Lung (tissue), 11 donors: ENCODE measurements at regions not wholly inside any gene's neighbourhood (a gene's known extent, or its start where the extent isn't known, plus 50 kb on each side); places are given as distances from the start of the nearest gene placed in this dataset.

ENCODE experiments used
- ATAC-seq: fragments of 200-7000 bp; cut with Tn5 transposase; one replicate; pipeline ENCODE4 v1.9.1; 2020; ENCODE audit warnings: moderate number of reproducible peaks; ENCODE audit not compliant: insufficient read depth, low FRiP score
- DNase-seq, 3 donors: peaks; one replicate each; pipeline ENCODE4 v3.0.0-alpha.2; 2013 to 2017
- H3K27ac ChIP-seq, 2 donors: one replicate each; pipeline ENCODE4 v1.5.1; 2013; ENCODE audit warnings: mild to moderate bottlenecking in 2 of 2, moderate library complexity in 2 of 2, control low read depth in 1 of 2, inconsistent platforms in 1 of 2, low read depth in 1 of 2, low read length in 1 of 2
- H3K27me3 ChIP-seq, 3 donors: one replicate each; pipeline ENCODE4 v1.5.1; 2013; ENCODE audit warnings: low read length in 2 of 3; ENCODE audit not compliant: control insufficient read depth in 3 of 3, insufficient read depth in 3 of 3
- H3K36me3 ChIP-seq, 4 donors: one replicate each; pipeline ENCODE4 v1.5.1; 2013; ENCODE audit warnings: low read length in 4 of 4, mild to moderate bottlenecking in 1 of 4, moderate library complexity in 1 of 4; ENCODE audit not compliant: control insufficient read depth in 4 of 4, insufficient read depth in 4 of 4
- H3K4me1 ChIP-seq, 5 donors: one replicate each; pipeline ENCODE4 v1.5.1; 2013; ENCODE audit warnings: low read length in 5 of 5, mild to moderate bottlenecking in 2 of 5, moderate library complexity in 1 of 5; ENCODE audit not compliant: control insufficient read depth in 5 of 5, insufficient read depth in 5 of 5
- H3K4me3 ChIP-seq: one replicate; pipeline ENCODE4 v1.5.1; 2013; ENCODE audit warnings: mild to moderate bottlenecking, control low read depth, moderate library complexity
- H3K9ac ChIP-seq, 2 donors: one replicate each; pipeline ENCODE4 v1.5.1; 2013; ENCODE audit warnings: low read length in 2 of 2, control low read depth in 1 of 2; ENCODE audit not compliant: insufficient read depth in 1 of 2
- H3K9me3 ChIP-seq, 4 donors: one replicate each; pipeline ENCODE4 v1.5.1; 2013; ENCODE audit warnings: low read length in 3 of 4, mild to moderate bottlenecking in 1 of 4, moderate library complexity in 1 of 4; ENCODE audit not compliant: control insufficient read depth in 4 of 4, insufficient read depth in 3 of 4
- WGBS, 2 donors: extraction: QIAGEN DNeasy Blood & Tissue Kit; methylation state at CpG; one replicate each; pipeline ENCODE4 v1.1.7; 2013; 5-methylcytosine and 5-hydroxymethylcytosine counted together
- TF ChIP-seq, protein P1 (sequence below): IDR thresholded peaks from 2 replicates; pipeline ENCODE4 v1.5.1; 2012; ENCODE audit warnings: mild to moderate bottlenecking; ENCODE audit errors: control extremely low read depth, extremely low read depth
- donor health status: control.
- donor health status: control.
- donor health status: Bipolar disorder and iron deficiency.
- donor health status: healthy.
- donor health status: DM: yes; HTN: yes; CAD: no.

DNA sequence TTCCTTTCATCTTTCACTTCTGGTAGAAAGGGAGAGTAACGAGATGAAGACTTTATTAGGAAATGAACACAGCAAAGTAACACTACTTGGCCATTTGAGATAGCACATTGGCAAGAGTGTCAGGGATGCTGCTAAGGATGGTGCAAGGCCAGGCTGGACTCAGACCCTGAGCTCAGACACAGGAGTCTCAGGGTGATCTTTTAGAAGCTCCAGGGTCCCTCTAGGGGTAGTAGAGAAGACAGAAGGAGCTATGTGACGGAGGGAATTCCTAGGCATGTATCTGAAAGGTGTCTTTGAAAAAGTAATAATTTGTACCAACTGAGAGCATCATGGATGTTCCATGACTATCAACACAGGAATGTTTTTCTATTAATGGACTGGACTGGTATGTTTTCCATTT, 436.5 kb downstream of the DHX35 start:
- DNase-seq (no peak), ATAC-seq (no peak)
- Histone ChIP-seq H3K9ac (no peak overlapping the region), H3K27me3 (no peaks in the 10 kb centered on the region), H3K27ac (no peak overlapping the region), H3K9me3 (no peaks in the 10 kb centered on the region), H3K4me1 (no peaks in the 10 kb centered on the region), H3K36me3 (no peaks in the 10 kb centered on the region), H3K4me3 (no peak overlapping the region)
- TF ChIP-seq, protein P1, sequence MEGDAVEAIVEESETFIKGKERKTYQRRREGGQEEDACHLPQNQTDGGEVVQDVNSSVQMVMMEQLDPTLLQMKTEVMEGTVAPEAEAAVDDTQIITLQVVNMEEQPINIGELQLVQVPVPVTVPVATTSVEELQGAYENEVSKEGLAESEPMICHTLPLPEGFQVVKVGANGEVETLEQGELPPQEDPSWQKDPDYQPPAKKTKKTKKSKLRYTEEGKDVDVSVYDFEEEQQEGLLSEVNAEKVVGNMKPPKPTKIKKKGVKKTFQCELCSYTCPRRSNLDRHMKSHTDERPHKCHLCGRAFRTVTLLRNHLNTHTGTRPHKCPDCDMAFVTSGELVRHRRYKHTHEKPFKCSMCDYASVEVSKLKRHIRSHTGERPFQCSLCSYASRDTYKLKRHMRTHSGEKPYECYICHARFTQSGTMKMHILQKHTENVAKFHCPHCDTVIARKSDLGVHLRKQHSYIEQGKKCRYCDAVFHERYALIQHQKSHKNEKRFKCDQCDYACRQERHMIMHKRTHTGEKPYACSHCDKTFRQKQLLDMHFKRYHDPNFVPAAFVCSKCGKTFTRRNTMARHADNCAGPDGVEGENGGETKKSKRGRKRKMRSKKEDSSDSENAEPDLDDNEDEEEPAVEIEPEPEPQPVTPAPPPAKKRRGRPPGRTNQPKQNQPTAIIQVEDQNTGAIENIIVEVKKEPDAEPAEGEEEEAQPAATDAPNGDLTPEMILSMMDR: no peak
- WGBS, 2 donors: 78 to 87% methylated on average over 2 of the region's 2 CpGs

DNA sequence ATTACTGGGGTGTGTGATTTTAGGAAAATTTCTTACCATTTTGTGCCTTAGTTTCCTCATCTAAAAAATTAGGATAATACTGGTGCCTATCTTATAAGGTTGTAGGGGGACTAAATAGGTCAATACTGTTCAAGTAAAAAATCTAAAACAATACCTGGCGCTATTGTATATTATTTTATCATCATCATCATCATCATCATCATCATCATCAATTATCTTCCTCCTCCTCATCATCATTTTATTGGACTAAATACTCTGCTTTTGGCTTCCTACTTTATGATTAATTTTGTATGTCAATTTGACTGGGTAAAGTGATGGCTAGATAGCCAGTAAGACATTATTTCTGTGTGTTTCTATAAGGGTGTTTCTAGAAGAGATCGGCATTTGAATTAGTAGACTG, 435.5 kb downstream of the DHX35 start:
- no peaks in the 10 kb centered on the region for H3K9me3 ChIP-seq
- no peak for ATAC-seq
- no peak overlapping the region for H3K9ac ChIP-seq
- H3K27ac ChIP-seq: no peak overlapping the region
- H3K4me3 ChIP-seq: no peak overlapping the region
- no peak for DNase-seq
- TF ChIP-seq, protein P1: no peak
- no peaks in the 10 kb centered on the region for H3K4me1 ChIP-seq
- 91 to 96% methylated on average over 2 of the region's 2 CpGs for WGBS, 2 donors
- H3K36me3 ChIP-seq: no peaks in the 10 kb centered on the region
- no peaks in the 10 kb centered on the region for H3K27me3 ChIP-seq

GRCh38 chr20:39395478-39396291, 433.5 kb downstream of the DHX35 start:
- peak; percentile 12 to 15 (median 13) for DNase-seq
- H3K27ac ChIP-seq: no peak overlapping the region
- no peaks in the 10 kb centered on the region for H3K9me3 ChIP-seq
- 72 to 81% methylated on average over 9 of the region's 9 CpGs for WGBS, 2 donors
- peak; percentile 11 for ATAC-seq
- no peaks in the 10 kb centered on the region for H3K4me1 ChIP-seq
- H3K36me3 ChIP-seq: no peaks in the 10 kb centered on the region
- H3K9ac ChIP-seq: no peak overlapping the region
- H3K4me3 ChIP-seq: no peak overlapping the region
- TF ChIP-seq, protein P1: no peak
- no peaks in the 10 kb centered on the region for H3K27me3 ChIP-seq
